ENCODE measurements at regions not wholly inside any gene's neighbourhood (a gene's known extent, or its start where the extent isn't known, plus 50 kb on each side); places are given as distances from the start of the nearest gene placed in this dataset.

DNA sequence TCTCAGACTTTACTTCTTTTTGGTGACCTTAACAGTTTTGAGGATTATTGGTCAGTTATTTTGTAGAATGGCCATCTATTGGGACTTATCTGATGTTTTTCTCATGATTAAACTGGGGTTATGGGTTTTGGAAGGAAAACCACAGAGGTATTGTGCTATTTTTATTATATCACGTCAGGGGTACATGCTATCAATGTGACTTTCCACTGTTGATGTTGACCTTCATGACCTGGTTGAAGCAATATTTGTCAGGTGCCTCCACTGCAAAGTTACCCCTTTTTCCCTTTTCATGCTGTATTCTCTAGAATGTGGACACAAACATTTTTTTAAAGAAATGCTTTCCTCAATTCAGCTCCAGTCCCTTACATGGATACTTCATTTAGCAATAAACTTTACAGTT lies 152.8 kb upstream of the TSLP start:
- TF ChIP-seq POLR2A (IDR thresholded peaks at IDR 0.05; ENCODE audit: low read length) (no peak), GATA1 (IDR thresholded peaks at IDR 0.05; ENCODE audit: low read depth, low read length) (no peak)

Data from erythroblast (primary cell).